ENCODE measurements at regions not wholly inside any gene's neighbourhood (a gene's known extent, or its start where the extent isn't known, plus 50 kb on each side); places are given as distances from the start of the nearest gene placed in this dataset.

DNA sequence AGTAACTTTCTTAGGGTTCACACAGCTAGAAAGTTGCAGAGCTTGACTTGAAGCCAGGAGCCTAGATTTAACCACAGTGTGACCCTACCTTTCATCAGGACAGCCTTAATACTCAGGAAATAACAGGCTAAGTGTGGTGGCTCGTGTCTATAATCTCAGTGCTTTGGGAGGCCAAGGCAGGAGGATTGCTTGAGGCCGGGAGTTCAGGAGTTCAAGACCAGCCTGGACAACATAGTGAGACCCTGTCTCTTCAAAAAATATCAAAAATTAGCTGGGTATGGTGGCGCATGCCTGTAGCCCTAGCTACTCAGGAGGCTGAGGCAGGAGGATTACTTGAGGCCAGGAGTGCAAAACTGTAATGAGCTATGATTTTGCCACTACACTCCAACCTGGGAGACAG lies 681.1 kb downstream of the MAT2B start:
- TF ChIP-seq, protein P1, sequence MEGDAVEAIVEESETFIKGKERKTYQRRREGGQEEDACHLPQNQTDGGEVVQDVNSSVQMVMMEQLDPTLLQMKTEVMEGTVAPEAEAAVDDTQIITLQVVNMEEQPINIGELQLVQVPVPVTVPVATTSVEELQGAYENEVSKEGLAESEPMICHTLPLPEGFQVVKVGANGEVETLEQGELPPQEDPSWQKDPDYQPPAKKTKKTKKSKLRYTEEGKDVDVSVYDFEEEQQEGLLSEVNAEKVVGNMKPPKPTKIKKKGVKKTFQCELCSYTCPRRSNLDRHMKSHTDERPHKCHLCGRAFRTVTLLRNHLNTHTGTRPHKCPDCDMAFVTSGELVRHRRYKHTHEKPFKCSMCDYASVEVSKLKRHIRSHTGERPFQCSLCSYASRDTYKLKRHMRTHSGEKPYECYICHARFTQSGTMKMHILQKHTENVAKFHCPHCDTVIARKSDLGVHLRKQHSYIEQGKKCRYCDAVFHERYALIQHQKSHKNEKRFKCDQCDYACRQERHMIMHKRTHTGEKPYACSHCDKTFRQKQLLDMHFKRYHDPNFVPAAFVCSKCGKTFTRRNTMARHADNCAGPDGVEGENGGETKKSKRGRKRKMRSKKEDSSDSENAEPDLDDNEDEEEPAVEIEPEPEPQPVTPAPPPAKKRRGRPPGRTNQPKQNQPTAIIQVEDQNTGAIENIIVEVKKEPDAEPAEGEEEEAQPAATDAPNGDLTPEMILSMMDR (IDR thresholded peaks at IDR 0.05; ENCODE audit: low read length), result no peak
- no peak for TF ChIP-seq EZH2 (IDR thresholded peaks at IDR 0.05; ENCODE audit: borderline replicate concordance, low read length)
